Stimulated activated CD4-positive, alpha-beta T cell treated with anti-CD3 and anti-CD28 coated beads, Interleukin-12 subunit alpha, Interleukin-12 subunit beta, amount 100 ng/mL, for 48 hours (primary cell): ENCODE measurements at regions not wholly inside any gene's neighbourhood (a gene's known extent, or its start where the extent isn't known, plus 50 kb on each side); places are given as distances from the start of the nearest gene placed in this dataset.

ENCODE experiments used
- DNase-seq, 3 donors: peaks; one replicate each; pipeline ENCODE4 v3.0.0-alpha.2; 2020; ENCODE audit warnings: low read depth in 2 of 3, low spot score in 1 of 3

DNA sequence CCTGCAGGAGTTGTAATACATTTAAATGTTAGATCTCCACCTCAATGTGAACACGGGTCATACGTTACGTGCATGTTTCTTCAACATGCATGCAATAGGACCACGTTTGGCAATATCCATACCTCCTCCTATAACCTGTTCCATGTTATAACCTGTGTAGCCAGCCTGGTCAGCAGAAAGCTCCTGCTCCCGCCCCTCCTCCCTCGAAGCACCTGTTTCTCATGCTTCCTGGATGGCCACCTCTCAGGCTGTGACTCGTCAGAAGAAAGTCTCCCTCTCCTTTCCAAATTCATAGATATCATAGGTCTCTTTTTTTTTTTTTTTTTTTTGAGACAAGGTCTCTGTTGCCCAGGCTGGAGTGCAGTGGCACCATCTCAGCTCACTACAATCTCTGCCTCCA lies 96.5 kb downstream of the HMX1 start:
- no peak for DNase-seq

DNA sequence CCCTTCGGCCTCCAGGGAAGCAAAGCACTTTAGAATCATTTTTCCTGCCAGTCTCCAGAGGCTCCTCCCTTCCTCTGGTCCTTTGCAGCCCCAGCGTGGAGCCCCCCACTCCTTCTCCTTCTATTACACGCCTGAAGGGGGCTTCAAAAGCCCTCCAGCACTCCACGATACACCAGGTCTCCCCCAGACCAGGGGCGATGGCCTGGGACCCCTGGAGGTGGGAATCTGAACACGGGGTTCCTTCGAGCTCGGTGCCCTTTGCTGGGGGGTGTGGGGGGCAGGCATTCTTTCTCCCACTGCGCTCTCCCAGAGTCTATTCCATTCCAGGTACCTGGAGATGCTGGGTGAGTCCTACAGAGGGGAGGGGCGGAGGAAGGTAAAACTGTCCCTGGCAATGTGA lies 97.6 kb downstream of the HMX1 start:
- DNase-seq = no peak

DNA sequence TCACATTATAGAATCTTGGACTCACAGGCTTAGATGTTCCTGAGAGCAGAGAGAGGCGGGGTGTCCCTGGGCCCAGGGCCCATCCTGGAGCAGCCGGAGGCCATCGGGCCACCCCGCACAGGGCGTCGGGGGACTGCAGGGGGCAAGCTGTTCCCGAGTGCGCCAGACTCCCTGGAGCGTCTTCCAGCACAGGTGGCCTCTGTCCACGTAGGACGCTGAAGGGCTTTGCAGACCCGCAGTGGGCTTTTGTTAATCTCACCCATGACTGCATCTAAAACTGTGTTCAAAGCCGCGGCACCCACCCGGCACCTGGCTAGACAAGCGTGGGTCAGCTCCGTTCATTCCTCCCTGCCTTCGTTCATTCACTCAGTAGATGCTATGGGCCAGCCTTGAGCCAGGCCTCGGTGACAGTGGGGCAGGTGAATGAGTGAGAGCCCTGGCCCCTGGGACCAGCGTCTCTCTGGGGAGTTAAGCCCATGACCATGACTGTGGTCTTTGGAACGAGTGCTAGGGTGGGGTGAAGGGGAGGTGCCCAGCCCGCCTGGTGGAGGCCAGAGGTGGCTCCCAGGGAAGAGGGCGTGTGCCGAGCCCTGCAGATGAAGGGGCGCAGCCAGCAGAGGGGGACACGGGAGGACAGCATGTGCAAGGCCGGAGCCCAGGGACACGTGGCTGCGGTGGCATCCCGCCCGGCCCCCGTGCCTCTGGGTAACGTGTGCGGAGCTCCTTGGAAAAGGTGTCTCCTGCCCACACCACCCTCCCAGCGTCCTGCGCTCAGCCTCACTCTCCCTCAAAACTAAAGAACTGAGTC lies 98.3 kb downstream of the HMX1 start:
- no peak for DNase-seq

DNA sequence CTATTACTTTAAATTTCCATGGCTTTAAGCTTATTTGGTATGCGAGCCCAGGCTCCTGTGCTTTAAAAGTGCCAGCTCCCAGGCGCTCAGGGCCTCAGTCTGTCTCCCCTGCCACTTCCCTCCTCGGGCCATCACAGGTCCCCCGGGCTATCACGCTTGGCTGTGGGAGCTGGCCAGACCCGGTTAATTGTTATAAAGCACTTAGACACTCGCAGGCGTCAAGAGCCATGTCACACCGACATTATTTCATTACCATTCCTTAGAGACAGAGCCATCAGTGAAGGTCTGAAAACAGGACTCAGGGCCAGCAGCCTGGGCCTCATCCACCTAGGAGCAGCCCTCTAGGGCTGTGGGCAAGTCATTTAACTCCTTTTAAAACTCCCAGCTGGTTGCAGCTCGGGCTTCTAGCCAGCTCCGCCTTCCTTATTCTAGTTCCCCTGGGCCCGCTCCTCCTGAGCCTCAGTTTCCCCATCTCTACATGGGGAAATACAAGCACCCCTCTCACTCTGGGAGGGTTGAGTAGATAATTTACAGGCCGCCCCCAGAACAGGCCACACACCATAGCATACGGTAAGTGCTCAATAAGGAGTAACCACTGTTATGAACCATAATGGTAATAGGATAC lies 99.0 kb downstream of the HMX1 start:
- no peak for DNase-seq

DNA sequence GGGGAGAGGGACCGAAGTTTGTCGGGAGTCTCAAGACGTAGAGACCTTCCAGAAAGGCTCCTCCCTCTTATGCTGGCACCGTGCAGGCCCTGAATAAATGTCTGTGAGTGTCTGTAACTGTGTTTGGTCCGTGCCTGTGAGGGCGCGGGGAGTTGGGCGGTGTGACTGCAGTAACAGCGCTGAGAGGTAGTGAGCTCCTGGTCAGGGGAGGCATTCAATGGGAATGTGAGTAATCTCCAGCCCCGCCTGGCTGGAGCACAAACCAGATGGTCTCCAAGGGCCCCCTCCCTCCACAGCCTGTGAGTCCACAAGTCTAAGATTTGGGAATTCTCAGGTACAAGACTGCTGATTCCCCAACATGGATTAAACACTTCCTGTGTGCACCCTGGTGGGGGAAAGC lies 100.0 kb downstream of the HMX1 start:
- no peak for DNase-seq

DNA sequence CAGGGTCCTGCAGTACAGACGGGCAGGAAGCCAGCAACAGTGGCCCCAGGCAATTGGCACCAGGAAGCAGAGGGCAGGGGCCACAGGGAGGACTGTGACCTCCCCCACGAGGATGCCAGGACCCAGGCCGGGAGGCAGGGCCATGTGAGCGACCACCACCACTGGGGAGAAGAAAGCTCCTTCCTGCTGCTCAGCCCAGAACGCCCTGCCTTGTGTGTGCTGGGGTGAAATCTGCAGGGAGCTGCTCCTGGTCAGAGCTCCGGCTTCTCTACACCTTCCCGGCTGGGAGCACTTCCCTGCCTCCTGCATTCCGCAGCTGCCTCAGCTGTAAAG lies 100.4 kb downstream of the HMX1 start:
- DNase-seq = no peak

DNA sequence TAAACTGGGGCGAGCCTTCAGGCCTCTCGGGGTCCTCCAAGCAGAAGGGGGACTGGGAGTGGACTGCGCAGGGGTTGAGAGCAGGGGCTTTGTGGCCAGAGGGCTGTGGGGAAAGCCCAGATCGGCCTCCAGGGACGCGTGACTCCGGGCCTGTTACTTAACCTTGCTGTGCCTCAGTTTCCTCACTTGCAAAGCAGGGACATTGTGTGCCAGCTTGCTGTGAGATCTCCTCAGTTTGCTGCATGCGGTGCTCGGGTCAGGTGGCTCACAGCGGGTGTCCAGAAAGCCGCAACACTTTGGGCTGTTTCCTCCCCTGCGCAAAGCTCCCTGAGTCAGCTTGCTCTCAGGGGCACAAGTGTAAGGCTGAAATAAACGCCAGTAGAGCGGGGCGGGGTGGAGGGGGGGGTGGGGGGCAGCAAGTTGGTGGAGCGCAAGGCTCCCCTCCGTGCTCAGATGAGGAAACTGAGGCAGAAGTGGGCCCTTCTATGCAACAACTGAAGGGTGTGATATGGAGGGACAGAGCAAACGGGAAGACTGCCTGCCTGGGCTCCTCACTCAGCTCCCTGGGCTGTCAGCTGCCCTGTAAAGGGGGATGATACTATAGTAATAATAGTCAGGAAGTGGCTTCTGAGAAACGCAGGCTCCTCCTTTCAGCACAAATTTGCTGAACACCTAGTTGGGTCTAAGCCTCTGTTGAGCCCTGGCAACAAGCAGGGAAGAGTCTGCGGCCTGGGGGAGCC lies 101.0 kb downstream of the HMX1 start:
- DNase-seq = no peak

DNA sequence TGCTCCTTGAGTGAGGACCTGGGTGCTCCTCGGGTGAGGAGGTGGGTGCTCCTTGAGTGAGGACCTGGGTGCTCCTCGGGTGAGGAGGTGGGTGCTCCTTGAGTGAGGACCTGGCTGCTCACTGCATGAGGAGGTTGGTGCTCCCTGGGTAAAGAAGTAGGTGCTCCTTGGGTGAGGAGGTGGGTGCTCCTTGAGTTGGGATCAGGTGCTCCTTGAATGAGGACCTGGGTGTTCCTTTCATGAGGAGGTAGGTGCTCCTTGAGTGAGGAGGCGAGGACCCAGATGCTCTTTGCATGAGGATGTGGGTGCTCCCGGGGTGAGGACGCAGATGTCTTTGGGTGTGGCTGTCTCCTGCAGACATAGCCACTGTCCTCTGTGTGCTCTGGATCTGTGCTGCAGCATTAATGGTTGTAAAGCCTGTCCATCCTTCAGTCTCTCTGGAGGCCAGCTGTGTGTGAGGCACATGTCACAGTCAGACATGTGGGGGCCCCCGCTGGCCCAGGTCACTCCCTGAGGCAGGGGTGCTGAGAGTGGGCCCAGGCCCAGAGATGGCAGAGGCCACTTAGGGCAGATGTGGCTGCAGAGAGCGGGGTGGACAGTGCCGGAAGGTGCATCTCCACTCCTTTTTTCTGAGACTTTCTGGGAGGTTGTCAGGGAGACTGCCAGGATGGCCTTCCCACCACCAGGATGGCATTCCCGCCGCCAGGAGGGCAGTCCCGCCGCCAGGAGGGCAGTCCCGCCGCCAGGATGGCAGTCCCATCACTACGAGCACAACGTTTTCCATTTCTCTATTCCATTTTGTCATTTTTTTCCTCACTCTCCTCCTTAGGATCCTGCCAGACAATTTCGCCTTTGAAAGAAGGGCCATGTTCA lies 101.8 kb downstream of the HMX1 start:
- DNase-seq = no peak

DNA sequence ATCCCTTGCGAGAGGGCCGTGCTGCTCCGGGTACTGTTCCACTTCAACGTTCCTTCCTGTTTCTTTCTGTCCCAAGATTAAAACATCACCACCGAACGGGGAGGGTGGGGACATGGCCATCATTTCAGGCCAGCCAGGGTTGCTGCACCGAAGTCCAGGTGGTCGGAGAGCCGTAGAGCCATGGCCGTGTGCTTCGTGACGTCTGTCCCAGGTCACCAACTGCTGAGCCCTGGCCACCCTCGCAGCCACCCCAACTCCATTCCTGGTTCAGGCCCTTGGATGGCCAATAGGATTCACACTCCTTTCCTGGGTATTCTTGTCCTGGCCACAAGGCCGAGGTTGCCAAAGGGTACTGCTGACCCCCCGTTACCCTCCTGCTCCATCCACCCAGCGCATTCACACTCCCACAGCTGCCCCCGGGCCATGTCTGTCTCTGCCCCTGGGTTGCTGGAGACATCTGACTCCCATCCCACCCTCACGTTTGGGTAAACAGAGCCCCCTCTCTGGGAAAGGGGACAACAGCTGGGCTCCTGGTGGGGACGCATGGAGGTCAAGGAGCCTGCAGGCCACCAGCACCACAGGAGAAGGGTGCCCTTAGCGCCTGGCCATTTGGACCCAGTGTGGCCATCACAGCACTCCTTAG lies 103.2 kb downstream of the HMX1 start:
- no peak for DNase-seq

DNA sequence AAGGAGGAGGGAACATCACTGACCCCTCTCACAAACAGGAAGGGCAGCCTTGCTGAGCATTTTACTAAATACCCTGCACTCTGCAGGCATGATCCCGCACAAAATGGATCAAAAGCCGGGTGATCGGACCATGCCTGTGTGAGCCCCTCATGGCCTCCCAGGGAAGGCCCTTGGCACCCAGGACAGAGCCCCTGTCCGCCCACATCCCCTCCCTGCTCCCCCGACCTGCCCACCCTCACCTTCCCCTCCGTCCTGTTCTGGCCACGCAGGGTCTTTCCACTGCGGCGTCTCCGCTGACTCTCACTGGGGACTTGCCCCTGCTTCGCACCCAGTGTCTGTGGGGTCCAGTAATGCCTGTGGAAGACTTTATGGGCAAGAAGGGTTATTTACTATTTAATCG lies 105.0 kb downstream of the HMX1 start:
- no peak for DNase-seq

DNA sequence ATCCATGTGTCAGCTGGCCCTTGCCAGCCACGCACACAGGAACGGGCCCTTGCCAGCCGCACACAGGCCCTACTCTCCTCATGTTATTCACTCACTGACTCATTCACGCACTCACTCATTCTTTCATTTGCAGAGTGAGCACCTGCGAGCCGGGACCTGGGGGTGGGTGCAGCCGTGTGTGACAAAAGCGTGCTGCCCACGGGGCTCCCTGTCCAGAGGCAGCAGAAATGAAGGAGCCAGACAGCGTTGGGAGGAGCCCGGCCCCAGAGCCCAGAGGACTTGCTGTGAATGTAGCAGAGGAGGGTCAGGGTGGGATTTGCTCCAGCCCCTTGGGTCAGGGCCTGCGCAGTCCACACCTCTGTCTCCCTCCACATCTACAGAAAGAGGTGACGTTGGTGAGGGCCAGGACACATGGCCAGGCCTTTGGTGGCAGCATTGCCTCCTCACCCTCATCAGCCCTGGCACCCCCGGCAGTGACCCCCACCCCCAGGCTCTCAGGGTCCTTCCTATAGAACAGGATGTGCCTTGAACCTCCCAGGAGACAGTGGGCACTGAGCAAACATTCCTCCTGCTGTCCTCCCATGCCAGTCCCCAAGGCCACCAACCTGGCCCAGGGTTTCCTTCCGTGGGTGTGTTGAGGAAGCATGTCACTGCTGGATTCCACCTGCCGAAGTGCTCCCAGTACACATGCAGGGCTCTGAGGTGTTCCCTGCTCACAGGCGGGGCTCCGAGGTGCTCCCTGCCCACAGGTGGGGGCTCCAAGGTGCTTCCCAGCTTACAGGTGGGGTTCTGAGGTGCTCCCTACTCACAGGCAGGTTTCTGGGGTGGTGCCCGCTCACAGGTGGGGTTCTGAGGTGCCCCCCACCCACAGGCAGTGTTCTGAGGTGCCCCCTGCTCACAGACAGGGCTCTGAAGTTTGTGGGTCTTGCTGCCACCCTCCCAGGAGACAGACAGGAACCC lies 105.7 kb downstream of the HMX1 start:
- DNase-seq = no peak

DNA sequence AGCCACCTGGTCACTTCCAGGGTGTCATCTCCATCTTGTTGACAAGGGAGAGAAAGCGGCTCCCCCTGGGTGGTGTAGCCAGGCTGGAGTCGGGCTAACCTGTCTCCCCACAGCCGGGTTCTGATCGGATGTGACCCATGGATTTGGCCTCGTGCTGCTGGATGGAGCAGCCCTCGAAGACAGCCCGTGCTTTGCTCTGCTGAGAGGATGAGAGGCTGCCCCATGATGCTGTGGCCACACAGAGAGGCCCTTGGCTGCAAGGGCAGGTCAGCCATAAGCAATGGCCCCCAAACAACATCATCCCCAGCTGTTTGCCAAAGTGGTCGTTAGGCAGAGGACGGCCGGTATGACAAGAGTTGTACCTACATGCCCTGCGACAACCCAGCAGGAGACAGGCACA lies 106.6 kb downstream of the HMX1 start:
- DNase-seq = no peak

DNA sequence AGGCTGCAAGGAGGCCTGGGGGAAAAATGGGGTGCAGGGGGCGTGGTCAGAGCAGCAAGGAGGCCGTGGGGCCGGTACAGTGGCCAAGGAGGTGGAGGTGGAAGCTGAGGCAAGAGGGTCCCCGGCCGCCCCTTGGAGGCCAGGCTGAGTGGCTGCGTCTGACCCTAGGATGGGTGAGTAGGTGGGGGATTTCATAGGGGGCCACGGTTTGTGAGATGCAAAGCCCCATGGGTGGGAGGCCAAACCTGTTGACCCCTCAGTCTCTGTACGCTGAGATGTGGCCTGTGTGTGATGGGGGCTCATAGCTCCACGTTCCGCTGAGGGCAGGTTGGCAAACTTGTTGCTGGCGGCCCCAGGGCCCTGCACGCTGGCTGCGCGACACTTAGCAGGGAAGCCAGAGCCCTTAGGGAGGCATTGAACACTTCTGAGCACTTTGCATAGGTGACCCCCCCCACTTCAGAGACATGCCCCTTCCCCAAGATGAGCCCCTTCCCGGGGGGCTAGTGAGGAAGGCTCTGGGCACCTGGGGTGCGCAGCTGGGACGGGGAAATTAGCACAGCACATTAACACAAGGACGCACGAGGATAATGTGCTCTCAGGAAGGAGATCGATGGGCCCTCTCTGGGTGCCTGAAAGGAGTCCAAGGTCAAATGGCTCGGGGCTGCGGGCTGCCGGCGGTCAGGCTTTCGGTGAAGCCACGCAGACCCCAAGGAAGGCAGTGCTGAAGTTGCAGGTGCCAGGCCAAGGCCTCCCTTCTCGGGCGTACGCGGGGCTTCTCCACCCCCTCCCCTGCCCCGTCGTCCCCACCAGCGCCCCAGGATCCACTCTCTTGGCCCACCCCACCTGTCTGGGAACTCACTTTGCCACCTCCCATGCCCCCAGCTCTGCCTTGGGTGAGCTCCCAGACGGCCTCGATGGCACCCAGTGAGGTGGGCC lies 107.4 kb downstream of the HMX1 start:
- DNase-seq = no peak

DNA sequence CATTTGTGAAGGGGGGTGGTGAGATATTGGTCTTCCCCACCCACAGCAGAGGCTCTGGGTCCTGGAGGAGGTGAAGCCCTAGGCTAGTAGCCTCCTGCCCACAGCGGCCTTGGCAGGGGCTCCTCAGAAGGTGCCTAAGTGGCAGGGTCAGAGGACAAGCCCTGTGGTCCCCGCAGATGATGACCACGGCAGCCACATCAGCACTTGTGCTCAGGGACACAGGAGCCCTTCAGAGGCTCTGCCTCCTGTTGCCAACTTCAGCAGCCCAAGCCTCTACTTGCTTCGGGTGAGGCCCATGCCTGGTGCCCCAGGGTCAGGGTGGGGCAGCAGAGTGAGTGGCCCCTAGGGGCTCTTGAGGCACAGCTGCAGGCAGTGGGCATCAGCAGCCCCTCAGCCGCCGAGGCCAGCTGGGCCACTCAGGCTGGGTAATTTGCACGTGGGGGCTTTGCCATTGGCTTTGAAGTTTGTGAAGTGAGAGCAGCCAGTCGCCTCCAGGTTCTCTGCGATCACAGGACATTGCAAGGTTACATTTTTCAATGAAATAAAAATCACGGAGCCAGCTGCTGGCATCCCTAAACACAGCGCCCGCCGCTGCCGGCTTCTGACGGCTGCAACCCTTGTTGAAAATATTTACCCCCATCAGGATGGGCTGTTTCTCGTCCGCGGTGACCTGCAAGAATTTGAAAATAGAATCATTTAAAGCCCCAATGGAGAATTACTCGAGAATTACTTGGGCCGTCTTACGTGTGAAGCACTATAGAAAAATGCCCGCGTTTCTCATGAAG lies 108.5 kb downstream of the HMX1 start:
- DNase-seq = no peak

DNA sequence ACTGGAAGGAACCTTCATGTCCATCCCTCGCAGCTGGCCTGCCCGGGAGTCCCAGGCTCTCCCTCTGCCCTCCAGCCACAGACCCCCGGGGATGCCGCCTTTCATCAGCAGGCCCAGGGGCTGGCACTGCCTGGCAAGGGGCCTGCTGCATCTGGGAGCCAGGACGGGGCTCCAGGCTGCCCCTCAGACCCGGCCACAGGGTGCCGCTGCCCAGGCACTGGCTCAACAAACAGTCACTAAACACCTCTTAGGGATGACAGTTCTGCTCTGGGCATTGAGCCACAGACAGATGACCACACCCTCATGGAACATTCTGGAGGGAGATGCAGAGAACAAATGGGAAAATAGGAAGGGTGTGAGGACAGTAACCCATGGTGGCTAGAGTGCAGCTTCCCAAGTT lies 109.3 kb downstream of the HMX1 start:
- DNase-seq = no peak

DNA sequence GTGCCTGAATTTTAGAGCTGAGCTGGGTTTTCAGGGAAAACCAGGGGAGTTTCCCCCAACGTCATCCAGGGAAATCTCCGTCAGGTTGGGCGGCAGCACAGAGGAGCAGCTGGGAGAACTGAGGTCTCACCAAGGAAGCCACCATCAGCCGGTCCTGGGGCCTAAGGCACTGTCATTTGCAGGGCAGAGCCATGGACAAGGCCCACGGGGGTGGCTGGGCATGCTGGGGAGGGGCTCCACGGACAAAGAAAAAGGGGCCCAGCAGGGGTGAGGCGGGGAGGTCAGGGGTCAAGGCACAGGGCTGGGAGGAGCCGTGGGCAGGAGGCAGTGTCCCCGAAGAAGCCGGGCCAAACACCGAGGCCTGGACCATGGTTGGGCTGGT lies 109.8 kb downstream of the HMX1 start:
- DNase-seq = no peak

DNA sequence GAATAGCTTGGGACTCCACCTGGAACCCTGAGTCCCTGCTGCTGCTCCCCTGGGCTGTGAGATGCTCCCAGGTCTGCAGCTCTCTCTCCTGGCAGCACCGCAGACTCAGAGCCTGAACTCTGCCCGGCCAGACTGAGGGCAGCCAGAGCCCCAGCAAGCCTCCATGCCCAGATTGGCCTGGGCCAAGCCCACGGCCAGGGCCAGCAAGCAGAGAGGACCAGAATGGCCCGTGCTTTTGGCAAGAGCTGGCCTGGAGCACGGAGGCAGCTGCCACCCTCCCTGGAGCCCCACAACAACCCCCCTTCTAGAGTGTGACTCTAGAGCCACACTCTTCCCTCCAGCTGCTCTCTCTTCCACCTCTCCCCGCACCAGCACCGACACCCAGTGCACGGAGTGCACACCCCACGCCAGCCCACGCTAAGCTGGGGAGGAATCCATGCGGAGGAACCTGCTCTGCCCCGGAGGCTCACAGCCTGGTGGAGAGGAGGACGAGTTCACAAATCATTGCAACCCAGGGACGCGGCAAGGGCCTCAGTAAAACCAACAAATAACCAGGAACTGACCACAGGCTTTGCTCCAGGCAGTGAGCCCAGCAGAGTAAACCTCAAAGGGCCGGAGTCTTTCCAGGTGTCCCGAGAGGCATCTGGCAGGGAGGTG lies 110.3 kb downstream of the HMX1 start:
- DNase-seq = no peak

DNA sequence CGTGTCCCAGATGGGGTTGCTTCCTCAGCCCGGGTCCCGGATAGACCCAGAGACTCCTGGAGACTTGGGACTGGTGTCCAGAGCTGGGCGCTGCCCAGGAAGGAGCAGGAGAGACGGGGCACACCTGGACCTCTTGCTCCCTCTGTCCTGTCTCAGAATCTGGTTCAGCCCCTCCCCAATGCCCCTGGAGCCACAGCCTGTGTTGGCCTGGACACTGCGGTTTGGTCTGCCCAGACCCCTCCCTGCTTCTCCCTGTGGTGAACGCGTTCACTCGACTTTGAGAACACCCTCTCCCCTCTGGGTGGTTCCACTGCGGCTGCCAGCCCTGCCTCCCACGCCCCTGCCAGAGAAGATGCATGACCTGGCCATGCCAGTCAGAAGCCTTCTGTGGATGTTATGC lies 111.1 kb downstream of the HMX1 start:
- DNase-seq = no peak
